NCI-H1105 treated with DMSO at 0.1 percent for 48 hours (cell line): ENCODE measurements at regions not wholly inside any gene's neighbourhood (a gene's known extent, or its start where the extent isn't known, plus 50 kb on each side); places are given as distances from the start of the nearest gene placed in this dataset.
"Not testable (repeated sequence)": the region's sequence is repeated elsewhere in the genome, so short reads cannot be mapped to it uniquely, and the experiment has no call there.

Experiments used
- DNase-seq: peaks from one replicate; lab custom pipeline; 2025; lab: John Stamatoyannopoulos, UW

- DNase-seq: peak; percentile 53
These were observed 532.4 kb upstream of the ITGA1 start for GRCh38 chr5:52255308-52255707.

- DNase-seq: peak; percentile 92
These were observed 524.9 kb upstream of the ITGA1 start for GRCh38 chr5:52262844-52263243.

DNA sequence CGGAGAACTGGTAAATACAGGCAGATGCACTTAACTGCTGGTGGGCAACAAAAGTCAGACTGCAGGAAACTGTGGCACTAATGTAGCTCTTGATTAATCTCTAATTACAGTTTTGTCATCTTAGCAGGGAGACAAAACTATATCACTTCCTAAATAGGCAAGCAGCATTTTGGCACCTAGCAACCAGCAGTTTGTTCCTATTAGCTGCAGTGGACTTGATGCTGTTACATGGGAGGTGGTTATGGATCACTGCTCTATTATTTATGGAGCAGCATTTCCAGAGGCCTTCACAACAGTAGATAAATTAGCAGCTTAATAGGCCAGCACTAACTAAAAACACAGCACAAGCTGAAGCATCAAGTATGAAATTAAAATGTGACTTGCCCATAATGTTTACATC, 518.3 kb upstream of the ITGA1 start:
- peak; percentile 98 for DNase-seq

- peak; percentile 94 for DNase-seq
These were observed 517.9 kb upstream of the ITGA1 start for GRCh38 chr5:52269859-52270258.

GRCh38 chr5:52275639-52276038, 512.1 kb upstream of the ITGA1 start:
- DNase-seq: no peak

- DNase-seq: no peak
These were observed 510.6 kb upstream of the ITGA1 start for GRCh38 chr5:52277101-52277500.

- DNase-seq: no peak
These were observed 505.1 kb upstream of the ITGA1 start for GRCh38 chr5:52282647-52283046.

DNA sequence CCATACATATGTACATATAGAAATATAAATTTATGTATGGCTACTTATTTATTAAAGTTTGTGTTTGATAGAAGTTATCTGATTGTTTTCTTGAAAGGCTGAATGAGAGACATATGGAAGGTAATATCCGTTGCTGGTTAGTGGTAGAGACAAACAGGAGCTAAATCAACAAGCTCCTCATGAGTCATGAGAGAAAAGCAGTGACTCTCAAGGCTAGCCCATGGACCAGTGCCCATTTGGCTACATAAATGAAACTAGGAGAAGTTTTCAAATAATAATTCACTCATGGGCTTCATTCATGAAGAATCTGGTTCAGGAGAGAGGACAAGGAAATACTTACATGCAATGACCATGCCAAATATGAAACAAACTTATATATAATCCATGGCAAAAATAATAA, 504.5 kb upstream of the ITGA1 start:
- DNase-seq: no peak

- DNase-seq: no peak
These were observed 486.9 kb upstream of the ITGA1 start for GRCh38 chr5:52300703-52301372.

DNA sequence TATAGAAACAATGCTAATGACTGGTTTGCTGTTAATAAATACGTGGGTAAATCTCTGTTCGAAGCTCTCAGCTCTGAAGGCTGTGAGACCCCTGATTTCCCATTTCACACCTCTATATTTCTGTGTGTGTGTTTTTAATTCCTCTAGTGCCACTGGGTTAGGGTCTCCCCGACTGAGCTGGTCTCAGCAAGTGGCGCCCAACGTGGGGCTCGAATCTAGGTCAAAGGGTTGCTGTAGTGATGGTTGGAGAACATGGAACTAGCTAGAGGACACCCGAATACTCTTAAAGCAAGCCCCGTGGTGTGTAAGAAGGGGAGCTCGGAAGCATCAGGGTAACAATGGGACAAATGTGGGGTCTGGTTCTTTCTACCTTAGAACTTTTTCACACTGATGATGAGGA, 482.9 kb upstream of the ITGA1 start:
- DNase-seq: not testable (repeated sequence)

GRCh38 chr5:52328220-52328806, 459.4 kb upstream of the ITGA1 start:
- DNase-seq: no peak

DNA sequence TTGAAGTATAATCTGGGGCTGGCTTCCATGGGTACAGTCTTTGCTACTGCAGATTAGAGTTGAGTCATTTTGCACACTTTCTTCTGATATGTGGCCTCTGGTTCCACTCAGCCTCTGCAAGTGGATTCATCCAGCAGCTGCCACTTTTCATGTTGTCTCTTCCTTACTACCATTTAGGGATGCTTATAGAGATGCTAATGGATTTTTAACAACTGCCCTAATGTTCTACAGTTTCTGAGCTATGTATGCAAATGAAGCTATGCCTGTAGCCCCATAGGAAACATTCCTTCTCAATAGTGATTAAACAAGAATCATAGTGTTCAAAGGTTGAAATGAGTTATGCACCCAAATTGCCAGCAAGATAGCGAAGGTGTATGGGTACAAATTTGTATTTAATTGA, 456.0 kb upstream of the ITGA1 start:
- DNase-seq: no peak

- peak; percentile 23 for DNase-seq
These were observed 453.3 kb upstream of the ITGA1 start for GRCh38 chr5:52334367-52334766.

GRCh38 chr5:52339285-52339684, 448.4 kb upstream of the ITGA1 start:
- DNase-seq: no peak

DNA sequence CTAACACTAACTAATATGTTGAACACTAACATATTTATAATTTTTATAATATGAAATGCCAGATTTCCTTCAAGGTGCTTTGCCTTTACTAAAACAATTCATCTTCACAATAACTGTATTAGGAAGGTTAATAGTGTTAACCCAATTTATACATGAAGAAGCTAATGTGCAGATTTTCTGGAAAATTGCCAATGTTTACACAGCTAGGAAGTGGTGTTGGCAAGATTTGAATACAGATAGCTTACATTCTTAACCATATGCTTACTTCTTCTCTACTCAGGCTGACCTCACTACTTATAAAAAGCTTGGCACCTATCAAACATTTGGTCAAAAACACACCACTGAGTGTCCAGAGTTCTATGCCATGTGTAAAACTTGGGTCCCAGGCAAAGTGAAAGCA, 445.4 kb upstream of the ITGA1 start:
- peak; percentile 68 for DNase-seq

GRCh38 chr5:52356311-52356918, 431.3 kb upstream of the ITGA1 start:
- peak; percentile 89 for DNase-seq

- DNase-seq: no peak
These were observed 428.5 kb upstream of the ITGA1 start for GRCh38 chr5:52359261-52359660.

- DNase-seq: no peak
These were observed 426.7 kb upstream of the ITGA1 start for GRCh38 chr5:52360985-52361384.

DNA sequence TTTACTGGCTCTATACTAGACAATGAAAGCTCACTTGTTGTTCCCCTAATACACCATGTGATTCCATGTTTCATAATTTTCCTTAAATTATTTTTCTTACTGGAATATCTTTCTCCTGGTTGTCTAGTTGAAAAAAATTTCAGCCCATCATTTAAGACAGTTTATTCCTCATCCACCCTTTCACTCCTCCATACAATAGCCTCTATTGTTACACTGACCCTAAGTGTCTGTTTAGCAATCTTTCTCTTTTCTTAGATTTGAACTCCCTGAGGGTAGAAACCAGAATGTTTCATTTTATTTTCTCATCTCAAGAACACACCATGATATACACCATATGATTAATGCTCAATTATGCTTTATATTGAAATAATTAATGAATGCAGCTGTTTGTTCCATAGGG, 413.4 kb upstream of the ITGA1 start:
- DNase-seq: no peak

DNA sequence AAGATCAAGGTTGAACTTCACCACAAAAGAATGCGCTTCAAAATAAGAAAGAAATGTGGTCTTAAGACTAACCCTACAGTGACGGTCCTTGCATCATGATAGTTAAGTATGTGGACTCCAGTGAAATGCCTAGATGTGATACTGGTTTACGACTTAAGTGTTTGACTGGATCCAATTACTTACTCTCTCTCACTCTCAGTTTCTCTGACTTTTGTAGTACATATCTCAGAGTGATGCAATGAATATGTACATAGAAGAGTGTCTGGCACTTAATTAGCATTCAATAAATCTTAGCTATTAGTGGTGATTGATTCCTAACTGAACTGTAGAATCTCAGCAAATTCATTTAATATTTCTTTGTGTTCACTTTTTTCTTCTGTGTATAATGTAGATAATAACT, 411.7 kb upstream of the ITGA1 start:
- DNase-seq: no peak

DNA sequence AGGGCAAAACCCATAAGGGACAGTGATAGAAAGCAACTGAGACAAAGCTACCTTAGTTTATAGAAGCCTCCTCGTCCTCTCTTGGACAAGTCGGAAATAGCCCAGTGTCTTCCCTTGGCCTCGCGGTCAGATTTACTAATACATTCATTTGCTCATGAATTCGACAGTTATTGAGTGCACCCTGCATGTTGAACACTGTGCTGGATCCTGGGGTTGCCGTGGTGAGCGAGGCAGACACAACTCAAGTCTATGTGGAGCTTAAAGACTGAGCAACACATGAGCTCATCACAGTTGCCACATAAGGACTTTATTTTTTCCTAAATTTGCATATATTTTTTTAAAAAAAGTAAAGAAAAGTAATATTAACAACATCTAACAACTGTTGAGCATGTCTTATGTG, 411.1 kb upstream of the ITGA1 start:
- no peak for DNase-seq

GRCh38 chr5:52378237-52378636, 409.5 kb upstream of the ITGA1 start:
- DNase-seq: no peak

- no peak for DNase-seq
These were observed 399.4 kb upstream of the ITGA1 start for GRCh38 chr5:52388349-52388748.

GRCh38 chr5:52392321-52392720, 395.4 kb upstream of the ITGA1 start:
- no peak for DNase-seq
